GM23338 (cell line): ENCODE measurements at regions not wholly inside any gene's neighbourhood (a gene's known extent, or its start where the extent isn't known, plus 50 kb on each side); places are given as distances from the start of the nearest gene placed in this dataset.

Source experiments
- ATAC-seq: fragments of 200-7000 bp; cut with Tn5 transposase; 3 replicates; pipeline ENCODE4 v1.9.1; 2020
- DNase-seq: peaks from one replicate; pipeline ENCODE4 v3.0.0-alpha.2; 2015; ENCODE audit warnings: low spot score
- H2AFZ ChIP-seq: fragments of 200-600 bp; sonication (generic); 2 replicates; pipeline ENCODE4 v1.8.0; 2016; ENCODE audit warnings: antibody characterized with exemption, mild to moderate bottlenecking, moderate library complexity
- H3F3A ChIP-seq: fragments of 200-600 bp; sonication (generic); replicated peaks from 2 replicates; pipeline ENCODE4 v1.8.0; 2017; ENCODE audit warnings: antibody characterized with exemption, mixed run types, low read depth
- H3K27ac ChIP-seq: fragments of 200-600 bp; sonication (generic); 2 replicates; pipeline ENCODE4 v1.6.1; 2016; ENCODE audit warnings: low read depth
- H3K27me3 ChIP-seq: fragments of 200-600 bp; sonication (generic); 2 replicates; pipeline ENCODE4 v1.8.0; 2016; ENCODE audit warnings: mild to moderate bottlenecking, mixed run types, moderate library complexity; ENCODE audit not compliant: insufficient read depth
- H3K36me3 ChIP-seq: fragments of 200-600 bp; sonication (generic); 2 replicates; pipeline ENCODE4 v1.8.0; 2016; ENCODE audit warnings: mild to moderate bottlenecking; ENCODE audit not compliant: insufficient read depth
- H3K4me1 ChIP-seq: fragments of 200-600 bp; sonication (generic); 2 replicates; pipeline ENCODE4 v1.8.0; 2016; ENCODE audit warnings: mild to moderate bottlenecking, moderate library complexity; ENCODE audit not compliant: insufficient read depth
- H3K4me2 ChIP-seq: fragments of 200-600 bp; sonication (generic); 2 replicates; pipeline ENCODE4 v1.7.1; 2017; ENCODE audit warnings: mixed run types
- H3K4me3 ChIP-seq: fragments of 200-600 bp; sonication (generic); 2 replicates; pipeline ENCODE4 v1.6.1; 2016; ENCODE audit warnings: mixed run types
- H3K79me2 ChIP-seq: fragments of 200-600 bp; sonication (generic); replicated peaks from 2 replicates; pipeline ENCODE4 v1.8.0; 2017; ENCODE audit warnings: mild to moderate bottlenecking; ENCODE audit not compliant: insufficient read depth
- H3K9me2 ChIP-seq: fragments of 200-600 bp; sonication (generic); 2 replicates; pipeline ENCODE4 v1.8.0; 2017; ENCODE audit not compliant: insufficient read depth
- H4K20me1 ChIP-seq: fragments of 200-600 bp; sonication (generic); replicated peaks from 2 replicates; pipeline ENCODE4 v1.8.0; 2017; ENCODE audit warnings: mild to moderate bottlenecking; ENCODE audit not compliant: insufficient read depth
- H3K27ac Mint-ChIP-seq: 2 replicates; pipeline ENCODE4 v1.8.0; 2020; ENCODE audit warnings: inconsistent platforms, mild to moderate bottlenecking, moderate library complexity, mixed read lengths
- H3K27me3 Mint-ChIP-seq: 3 replicates; pipeline ENCODE4 v1.8.0; 2022; ENCODE audit warnings: low read depth, mild to moderate bottlenecking, moderate library complexity, mixed read lengths, inconsistent platforms; ENCODE audit not compliant: insufficient read depth, poor library complexity
- H3K36me3 Mint-ChIP-seq: 3 replicates; pipeline ENCODE4 v1.8.0; 2021; ENCODE audit warnings: low read depth, mild to moderate bottlenecking, inconsistent platforms, moderate library complexity, mixed read lengths
- H3K4me1 Mint-ChIP-seq: 3 replicates; pipeline ENCODE4 v1.8.0; 2020; ENCODE audit warnings: mild to moderate bottlenecking, inconsistent platforms, mixed read lengths
- H3K4me3 Mint-ChIP-seq: 3 replicates; pipeline ENCODE4 v1.8.0; 2021; ENCODE audit warnings: moderate library complexity, mild to moderate bottlenecking, inconsistent platforms, mixed read lengths
- H3K9me3 Mint-ChIP-seq: 3 replicates; pipeline ENCODE4 v1.8.0; 2020; ENCODE audit warnings: moderate library complexity, mild to moderate bottlenecking, inconsistent platforms, mixed read lengths
- EZH2phosphoT487 ChIP-seq: fragments of 200-600 bp; sonication (generic); IDR thresholded peaks from one replicate; pipeline ENCODE4 v1.8.1; 2018; ENCODE audit warnings: antibody characterized with exemption; ENCODE audit not compliant: unreplicated experiment
- POLR2AphosphoS5 ChIP-seq: IDR thresholded peaks from 2 replicates; pipeline ENCODE4 v1.6.1; 2016; ENCODE audit warnings: antibody characterized with exemption, low read depth
- ZNF331 ChIP-seq: fragments of 250-450 bp; sonication (Bioruptor Pico); IDR thresholded peaks from 2 replicates; pipeline ENCODE4 v1.5.0; 2020; ENCODE audit warnings: low read depth, mild to moderate bottlenecking, moderate library complexity
- ZNF462 ChIP-seq: fragments of 250-450 bp; sonication (Bioruptor Pico); IDR thresholded peaks from 2 replicates; pipeline ENCODE4 v1.5.0; 2020; ENCODE audit warnings: mild to moderate bottlenecking, moderate library complexity
- TF ChIP-seq, protein P1 (sequence below): IDR thresholded peaks from one replicate; pipeline ENCODE4 v1.6.1; 2018; ENCODE audit warnings: antibody characterized with exemption; ENCODE audit not compliant: unreplicated experiment
- TF ChIP-seq, protein P2 (sequence below): IDR thresholded peaks from 2 replicates; pipeline ENCODE4 v1.6.1; 2016; ENCODE audit warnings: antibody characterized with exemption
- TF ChIP-seq, protein P3 (sequence below), 2 experiments: fragments of 200-600 bp in 1 of 2; sonication (generic) in 1 of 2; conservative IDR thresholded peaks; 2 replicates each; pipeline versions ENCODE4 v1.5.1 to v1.6.1; 2016 to 2017; ENCODE audit warnings: antibody characterized with exemption in 2 of 2, low read depth in 2 of 2, mild to moderate bottlenecking in 2 of 2, moderate library complexity in 1 of 2

- ATAC-seq (peak; percentile 83), DNase-seq (peak; percentile 59)
Observed at GRCh38 chr16:16996827-16997226, 473.9 kb downstream of the XYLT1 start.

DNA sequence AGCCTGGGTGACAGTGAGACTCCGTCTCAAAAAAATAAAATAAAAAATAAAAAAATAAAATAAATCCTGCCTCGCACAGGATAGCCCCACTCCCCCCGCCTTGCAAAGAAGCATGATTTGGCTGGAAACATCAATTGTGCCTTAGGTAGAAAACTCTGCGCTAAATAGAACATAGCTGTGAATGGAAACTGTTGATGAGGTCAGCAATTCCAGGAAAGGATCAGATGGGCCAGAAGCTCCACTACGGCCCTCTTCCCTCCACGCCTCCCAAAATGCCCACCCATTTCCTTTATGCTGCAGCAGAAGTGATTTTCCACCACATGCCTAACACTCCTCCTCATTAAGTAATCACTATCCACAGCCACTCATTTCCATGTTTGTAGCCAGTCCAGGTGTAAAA is 473.4 kb downstream of the XYLT1 start:
- H3K4me2 ChIP-seq: no peak overlapping the region
- H3K36me3 Mint-ChIP-seq: no peaks in the 10 kb centered on the region
- no peak overlapping the region for H3K4me3 ChIP-seq
- H3F3A ChIP-seq: no peaks in the 10 kb centered on the region
- no peak overlapping the region for H2AFZ ChIP-seq
- no peak overlapping the region for H3K4me3 Mint-ChIP-seq
- H3K36me3 ChIP-seq: no peaks in the 10 kb centered on the region
- no peak overlapping the region for H3K27ac Mint-ChIP-seq
- H3K27me3 Mint-ChIP-seq: peaks cover 2% of the 10 kb centered on the region
- DNase-seq: no peak
- H4K20me1 ChIP-seq: no peaks in the 10 kb centered on the region
- no peaks in the 10 kb centered on the region for H3K27me3 ChIP-seq
- no peaks in the 10 kb centered on the region for H3K4me1 ChIP-seq
- ATAC-seq: no peak
- no peaks in the 10 kb centered on the region for H3K79me2 ChIP-seq
- no peak overlapping the region for H3K27ac ChIP-seq
- no peaks in the 10 kb centered on the region for H3K9me3 Mint-ChIP-seq
- H3K9me2 ChIP-seq: no peaks in the 10 kb centered on the region
- H3K4me1 Mint-ChIP-seq: peaks cover 4% of the 10 kb centered on the region; the same call in 1 of the 3 replicates
- TF ChIP-seq EZH2phosphoT487 (no peak), POLR2AphosphoS5 (no peak), ZNF331 (CRISPR knock-in tag) (no peak), ZNF462 (CRISPR knock-in tag) (no peak)
- TF ChIP-seq, protein P1, sequence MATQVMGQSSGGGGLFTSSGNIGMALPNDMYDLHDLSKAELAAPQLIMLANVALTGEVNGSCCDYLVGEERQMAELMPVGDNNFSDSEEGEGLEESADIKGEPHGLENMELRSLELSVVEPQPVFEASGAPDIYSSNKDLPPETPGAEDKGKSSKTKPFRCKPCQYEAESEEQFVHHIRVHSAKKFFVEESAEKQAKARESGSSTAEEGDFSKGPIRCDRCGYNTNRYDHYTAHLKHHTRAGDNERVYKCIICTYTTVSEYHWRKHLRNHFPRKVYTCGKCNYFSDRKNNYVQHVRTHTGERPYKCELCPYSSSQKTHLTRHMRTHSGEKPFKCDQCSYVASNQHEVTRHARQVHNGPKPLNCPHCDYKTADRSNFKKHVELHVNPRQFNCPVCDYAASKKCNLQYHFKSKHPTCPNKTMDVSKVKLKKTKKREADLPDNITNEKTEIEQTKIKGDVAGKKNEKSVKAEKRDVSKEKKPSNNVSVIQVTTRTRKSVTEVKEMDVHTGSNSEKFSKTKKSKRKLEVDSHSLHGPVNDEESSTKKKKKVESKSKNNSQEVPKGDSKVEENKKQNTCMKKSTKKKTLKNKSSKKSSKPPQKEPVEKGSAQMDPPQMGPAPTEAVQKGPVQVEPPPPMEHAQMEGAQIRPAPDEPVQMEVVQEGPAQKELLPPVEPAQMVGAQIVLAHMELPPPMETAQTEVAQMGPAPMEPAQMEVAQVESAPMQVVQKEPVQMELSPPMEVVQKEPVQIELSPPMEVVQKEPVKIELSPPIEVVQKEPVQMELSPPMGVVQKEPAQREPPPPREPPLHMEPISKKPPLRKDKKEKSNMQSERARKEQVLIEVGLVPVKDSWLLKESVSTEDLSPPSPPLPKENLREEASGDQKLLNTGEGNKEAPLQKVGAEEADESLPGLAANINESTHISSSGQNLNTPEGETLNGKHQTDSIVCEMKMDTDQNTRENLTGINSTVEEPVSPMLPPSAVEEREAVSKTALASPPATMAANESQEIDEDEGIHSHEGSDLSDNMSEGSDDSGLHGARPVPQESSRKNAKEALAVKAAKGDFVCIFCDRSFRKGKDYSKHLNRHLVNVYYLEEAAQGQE: no peak

More at GRCh38 chr16:16996827-16997226, 473.9 kb downstream of the XYLT1 start:
- Histone ChIP-seq H3K36me3 (no peaks in the 10 kb centered on the region), H3K4me1 (no peaks in the 10 kb centered on the region), H4K20me1 (no peaks in the 10 kb centered on the region), H3K4me2 (no peak overlapping the region), H3K9me2 (no peaks in the 10 kb centered on the region), H2AFZ (no peak overlapping the region), H3F3A (no peaks in the 10 kb centered on the region), H3K27ac (no peak overlapping the region), H3K4me3 (no peak overlapping the region), H3K79me2 (no peaks in the 10 kb centered on the region), H3K27me3 (no peaks in the 10 kb centered on the region)
- Mint-ChIP-seq H3K27ac (no peak overlapping the region), H3K4me1 (peaks cover 4% of the 10 kb centered on the region; the same call in 1 of the 3 replicates), H3K4me3 (no peak overlapping the region), H3K27me3 (peaks cover 2% of the 10 kb centered on the region), H3K9me3 (no peaks in the 10 kb centered on the region), H3K36me3 (no peaks in the 10 kb centered on the region)
- TF ChIP-seq ZNF331 (CRISPR knock-in tag): no peak
- TF ChIP-seq, protein P2, sequence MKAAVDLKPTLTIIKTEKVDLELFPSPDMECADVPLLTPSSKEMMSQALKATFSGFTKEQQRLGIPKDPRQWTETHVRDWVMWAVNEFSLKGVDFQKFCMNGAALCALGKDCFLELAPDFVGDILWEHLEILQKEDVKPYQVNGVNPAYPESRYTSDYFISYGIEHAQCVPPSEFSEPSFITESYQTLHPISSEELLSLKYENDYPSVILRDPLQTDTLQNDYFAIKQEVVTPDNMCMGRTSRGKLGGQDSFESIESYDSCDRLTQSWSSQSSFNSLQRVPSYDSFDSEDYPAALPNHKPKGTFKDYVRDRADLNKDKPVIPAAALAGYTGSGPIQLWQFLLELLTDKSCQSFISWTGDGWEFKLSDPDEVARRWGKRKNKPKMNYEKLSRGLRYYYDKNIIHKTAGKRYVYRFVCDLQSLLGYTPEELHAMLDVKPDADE: no peak
- TF ChIP-seq, protein P3, sequence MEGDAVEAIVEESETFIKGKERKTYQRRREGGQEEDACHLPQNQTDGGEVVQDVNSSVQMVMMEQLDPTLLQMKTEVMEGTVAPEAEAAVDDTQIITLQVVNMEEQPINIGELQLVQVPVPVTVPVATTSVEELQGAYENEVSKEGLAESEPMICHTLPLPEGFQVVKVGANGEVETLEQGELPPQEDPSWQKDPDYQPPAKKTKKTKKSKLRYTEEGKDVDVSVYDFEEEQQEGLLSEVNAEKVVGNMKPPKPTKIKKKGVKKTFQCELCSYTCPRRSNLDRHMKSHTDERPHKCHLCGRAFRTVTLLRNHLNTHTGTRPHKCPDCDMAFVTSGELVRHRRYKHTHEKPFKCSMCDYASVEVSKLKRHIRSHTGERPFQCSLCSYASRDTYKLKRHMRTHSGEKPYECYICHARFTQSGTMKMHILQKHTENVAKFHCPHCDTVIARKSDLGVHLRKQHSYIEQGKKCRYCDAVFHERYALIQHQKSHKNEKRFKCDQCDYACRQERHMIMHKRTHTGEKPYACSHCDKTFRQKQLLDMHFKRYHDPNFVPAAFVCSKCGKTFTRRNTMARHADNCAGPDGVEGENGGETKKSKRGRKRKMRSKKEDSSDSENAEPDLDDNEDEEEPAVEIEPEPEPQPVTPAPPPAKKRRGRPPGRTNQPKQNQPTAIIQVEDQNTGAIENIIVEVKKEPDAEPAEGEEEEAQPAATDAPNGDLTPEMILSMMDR (conservative IDR thresholded peaks at IDR 0.05; ENCODE audit: low read depth in 2 of 2): peak; percentile 49 to 76
